ENCODE measurements at regions not wholly inside any gene's neighbourhood (a gene's known extent, or its start where the extent isn't known, plus 50 kb on each side); places are given as distances from the start of the nearest gene placed in this dataset.

- peak; percentile 46 for DNase-seq
These were observed 94.0 kb upstream of the RFC3 start for GRCh38 chr13:33723772-33724435.

GRCh38 chr13:33725340-33725739, 92.6 kb upstream of the RFC3 start:
- no peak for DNase-seq

- no peak for DNase-seq
These were observed 90.5 kb upstream of the RFC3 start for GRCh38 chr13:33727297-33728083.

- no peak for DNase-seq
These were observed 89.5 kb upstream of the RFC3 start for GRCh38 chr13:33728271-33729037.

- DNase-seq: no peak
These were observed 87.8 kb upstream of the RFC3 start for GRCh38 chr13:33730147-33730546.

- no peak for DNase-seq
These were observed 87.3 kb upstream of the RFC3 start for GRCh38 chr13:33730619-33731018.

- DNase-seq: no peak
These were observed 82.7 kb upstream of the RFC3 start for GRCh38 chr13:33735276-33735675.

GRCh38 chr13:33739254-33739653, 78.7 kb upstream of the RFC3 start:
- no peak for DNase-seq

- no peak for DNase-seq
These were observed 77.8 kb upstream of the RFC3 start for GRCh38 chr13:33740134-33740538.

GRCh38 chr13:33742321-33742720, 75.6 kb upstream of the RFC3 start:
- no peak for DNase-seq

- DNase-seq: no peak
These were observed 74.2 kb upstream of the RFC3 start for GRCh38 chr13:33743438-33744368.

- no peak for DNase-seq
These were observed 73.2 kb upstream of the RFC3 start for GRCh38 chr13:33744589-33745369.

- DNase-seq: no peak
These were observed 72.3 kb upstream of the RFC3 start for GRCh38 chr13:33745370-33746324.

GRCh38 chr13:33746867-33747266, 71.1 kb upstream of the RFC3 start:
- no peak for DNase-seq

- DNase-seq: no peak
These were observed 66.8 kb upstream of the RFC3 start for GRCh38 chr13:33751151-33751550.

- no peak for DNase-seq
These were observed 65.9 kb upstream of the RFC3 start for GRCh38 chr13:33752094-33752493.

GRCh38 chr13:33752597-33752996, 65.4 kb upstream of the RFC3 start:
- no peak for DNase-seq

GRCh38 chr13:33756929-33757328, 61.0 kb upstream of the RFC3 start:
- DNase-seq: no peak

- no peak for DNase-seq
These were observed 60.2 kb upstream of the RFC3 start for GRCh38 chr13:33757713-33758112.

GRCh38 chr13:33758113-33758512, 59.8 kb upstream of the RFC3 start:
- DNase-seq: no peak

GRCh38 chr13:33761740-33762139, 56.2 kb upstream of the RFC3 start:
- DNase-seq: no peak
